Neuronal stem cell (in vitro differentiated cells): ENCODE measurements at regions not wholly inside any gene's neighbourhood (a gene's known extent, or its start where the extent isn't known, plus 50 kb on each side); places are given as distances from the start of the nearest gene placed in this dataset.

Source experiments
- DNase-seq: peaks from one replicate; pipeline ENCODE4 v3.0.0-alpha.2; 2013; ENCODE audit warnings: low spot score
- H2AFZ ChIP-seq: one replicate; pipeline ENCODE4 v1.6.1; 2013; ENCODE audit warnings: mild to moderate bottlenecking, low read length, inconsistent platforms
- H2AK5ac ChIP-seq: 2 replicates; pipeline ENCODE4 v1.6.1; 2013; ENCODE audit warnings: low read depth, mild to moderate bottlenecking, inconsistent platforms, low read length, moderate library complexity, mixed read lengths
- H2BK120ac ChIP-seq: 2 replicates; pipeline ENCODE4 v1.6.1; 2013; ENCODE audit warnings: low read depth, mild to moderate bottlenecking, inconsistent platforms, low read length, moderate library complexity, mixed read lengths
- H2BK12ac ChIP-seq: one replicate; pipeline ENCODE4 v1.6.1; 2013; ENCODE audit warnings: low read length, inconsistent platforms
- H2BK15ac ChIP-seq: 2 replicates; pipeline ENCODE4 v1.6.1; 2013; ENCODE audit warnings: mild to moderate bottlenecking, low read length, inconsistent platforms, mixed read lengths
- H2BK5ac ChIP-seq: one replicate; pipeline ENCODE4 v1.6.1; 2013; ENCODE audit warnings: inconsistent platforms, mild to moderate bottlenecking, low read length, moderate library complexity
- H3K14ac ChIP-seq: one replicate; pipeline ENCODE4 v1.6.1; 2013; ENCODE audit warnings: low read length, inconsistent platforms
- H3K18ac ChIP-seq: 2 replicates; pipeline ENCODE4 v1.6.1; 2013; ENCODE audit warnings: low read length, inconsistent platforms
- H3K23ac ChIP-seq: 2 replicates; pipeline ENCODE4 v1.6.1; 2013; ENCODE audit warnings: low read depth, mild to moderate bottlenecking, mixed read lengths, low read length, inconsistent platforms; ENCODE audit not compliant: poor library complexity
- H3K27ac ChIP-seq: replicated peaks from 3 replicates; pipeline ENCODE4 v1.5.1; 2013; ENCODE audit warnings: low read length, inconsistent platforms
- H3K27me3 ChIP-seq, 3 experiments: 2 replicates each; pipeline ENCODE4 v1.6.1; 2013; ENCODE audit warnings: low read length in 3 of 3, mild to moderate bottlenecking in 2 of 3, inconsistent platforms in 1 of 3, low read depth in 1 of 3, mixed read lengths in 1 of 3, moderate library complexity in 1 of 3; ENCODE audit not compliant: control insufficient read depth in 3 of 3, insufficient read depth in 3 of 3
- H3K36me3 ChIP-seq, 2 donors: replicated peaks in 1 of 2; 2 replicates each; pipeline ENCODE4 v1.6.1; 2013; ENCODE audit warnings: low read length in 2 of 2; ENCODE audit not compliant: control insufficient read depth in 2 of 2, insufficient read depth in 2 of 2
- H3K4ac ChIP-seq: 2 replicates; pipeline ENCODE4 v1.6.1; 2013; ENCODE audit warnings: inconsistent platforms, mild to moderate bottlenecking, low read length, moderate library complexity
- H3K4me1 ChIP-seq, 2 donors: 1 replicate in 1 of 2; 2 replicates in 1 of 2; pipeline ENCODE4 v1.6.1; 2013; ENCODE audit warnings: low read length in 2 of 2, low read depth in 1 of 2; ENCODE audit not compliant: control insufficient read depth in 2 of 2, insufficient read depth in 1 of 2
- H3K4me2 ChIP-seq: one replicate; pipeline ENCODE4 v1.6.1; 2013; ENCODE audit warnings: mild to moderate bottlenecking, low read length, inconsistent platforms; ENCODE audit not compliant: insufficient read depth, poor library complexity, severe bottlenecking
- H3K4me3 ChIP-seq, 2 donors: 2 replicates each; pipeline ENCODE4 v1.5.1; 2013; ENCODE audit warnings: low read length in 2 of 2, mild to moderate bottlenecking in 2 of 2, inconsistent platforms in 1 of 2, moderate library complexity in 1 of 2
- H3K79me1 ChIP-seq: one replicate; pipeline ENCODE4 v1.6.1; 2013; ENCODE audit warnings: low read depth, mild to moderate bottlenecking, inconsistent platforms, low read length, moderate library complexity
- H3K9ac ChIP-seq: one replicate; pipeline ENCODE4 v1.6.1; 2013; ENCODE audit warnings: mild to moderate bottlenecking, low read depth, low read length, inconsistent platforms; ENCODE audit not compliant: poor library complexity
- H3K9me3 ChIP-seq, 2 donors: replicated peaks in 1 of 2; 2 replicates each; pipeline versions ENCODE3 to v1.6.1; 2013; ENCODE audit warnings: low read length in 2 of 2, mild to moderate bottlenecking in 2 of 2, inconsistent platforms in 1 of 2, low read depth in 1 of 2, mixed read lengths in 1 of 2, moderate library complexity in 1 of 2; ENCODE audit not compliant: control insufficient read depth in 2 of 2, insufficient read depth in 1 of 2
- H4K8ac ChIP-seq: one replicate; pipeline ENCODE4 v1.6.1; 2013; ENCODE audit warnings: low read depth, mild to moderate bottlenecking, inconsistent platforms, low read length, moderate library complexity
- H4K91ac ChIP-seq: one replicate; pipeline ENCODE4 v1.6.1; 2013; ENCODE audit warnings: low read length, low read depth, mild to moderate bottlenecking, inconsistent platforms; ENCODE audit not compliant: poor library complexity
- WGBS, 2 donors: extraction: QIAGEN DNeasy Blood & Tissue Kit; methylation state at CpG; one replicate each; pipeline ENCODE4 v1.1.7; 2013; ENCODE audit warnings: missing lambda C conversion rate in 2 of 2, mixed read lengths in 1 of 2; ENCODE audit not compliant: insufficient read length in 2 of 2, insufficient replicate concordance in 1 of 2; ENCODE audit errors: extremely low coverage in 2 of 2; 5-methylcytosine and 5-hydroxymethylcytosine counted together

- Histone ChIP-seq H3K4me3 (no peak overlapping the region), H3K4me2 (no peak overlapping the region), H3K14ac (no peak overlapping the region), H2BK15ac (no peak overlapping the region), H3K27ac (no peak overlapping the region), H3K23ac (no peak overlapping the region), H3K4ac (no peak overlapping the region), H2AFZ (no peak overlapping the region), H4K8ac (no peak overlapping the region), H3K27me3 (no peaks in the 10 kb centered on the region), H2AK5ac (no peak overlapping the region), H3K4me1 (no peaks in the 10 kb centered on the region), H3K9me3 (no peaks in the 10 kb centered on the region), H2BK120ac (no peak overlapping the region), H3K36me3 (no peaks in the 10 kb centered on the region), H3K18ac (no peak overlapping the region), H2BK12ac (no peak overlapping the region), H3K79me1 (no peaks in the 10 kb centered on the region), H3K9ac (no peak overlapping the region), H4K91ac (no peak overlapping the region), H2BK5ac (no peak overlapping the region)
- WGBS, 2 donors, result no CpG with 5 or more reads among the region's 6 CpGs
- DNase-seq, result no peak
Measured at GRCh38 chr2:137834760-137835379, 129.4 kb upstream of the HNMT start.

- H3K23ac ChIP-seq, result no peak overlapping the region
- no peak overlapping the region for H2BK15ac ChIP-seq
- no peak overlapping the region for H3K14ac ChIP-seq
- H3K27me3 ChIP-seq, result no peaks in the 10 kb centered on the region
- H3K9ac ChIP-seq, result no peak overlapping the region
- no peak overlapping the region for H3K18ac ChIP-seq
- DNase-seq, result no peak
- no peaks in the 10 kb centered on the region for H3K4me1 ChIP-seq
- no peak overlapping the region for H3K27ac ChIP-seq
- no peak overlapping the region for H3K4me2 ChIP-seq
- H4K8ac ChIP-seq, result no peak overlapping the region
- H3K4ac ChIP-seq, result no peak overlapping the region
- H4K91ac ChIP-seq, result no peak overlapping the region
- H2AK5ac ChIP-seq, result no peak overlapping the region
- H3K9me3 ChIP-seq, result no peaks in the 10 kb centered on the region
- H2BK5ac ChIP-seq, result no peak overlapping the region
- no peak overlapping the region for H3K4me3 ChIP-seq
- H2AFZ ChIP-seq, result no peak overlapping the region
- no peak overlapping the region for H2BK12ac ChIP-seq
- no peaks in the 10 kb centered on the region for H3K36me3 ChIP-seq
- no CpG with 5 or more reads among the region's 3 CpGs for WGBS, 2 donors
- H3K79me1 ChIP-seq, result no peaks in the 10 kb centered on the region
- H2BK120ac ChIP-seq, result no peak overlapping the region
Measured at GRCh38 chr2:137836671-137837070, 127.6 kb upstream of the HNMT start.

- Histone ChIP-seq H3K9ac (no peak overlapping the region), H3K4me1 (no peaks in the 10 kb centered on the region), H4K8ac (no peak overlapping the region), H3K4me2 (no peak overlapping the region), H2AK5ac (no peak overlapping the region), H3K23ac (no peak overlapping the region), H2BK120ac (no peak overlapping the region), H3K18ac (no peak overlapping the region), H3K9me3 (no peaks in the 10 kb centered on the region), H2AFZ (no peak overlapping the region), H2BK5ac (no peak overlapping the region), H3K4ac (no peak overlapping the region), H3K27ac (no peak overlapping the region), H3K14ac (no peak overlapping the region), H3K27me3 (no peaks in the 10 kb centered on the region), H4K91ac (no peak overlapping the region), H2BK12ac (no peak overlapping the region), H3K4me3 (no peak overlapping the region), H2BK15ac (no peak overlapping the region), H3K79me1 (no peaks in the 10 kb centered on the region), H3K36me3 (no peaks in the 10 kb centered on the region)
- no peak for DNase-seq
- WGBS, 2 donors, result no CpG with 5 or more reads among the region's 4 CpGs
Measured at GRCh38 chr2:137837830-137838229, 126.4 kb upstream of the HNMT start.

- H4K91ac ChIP-seq, result no peak overlapping the region
- no peaks in the 10 kb centered on the region for H3K27me3 ChIP-seq
- no peak overlapping the region for H3K4me2 ChIP-seq
- no peak overlapping the region for H2AFZ ChIP-seq
- H2BK5ac ChIP-seq, result no peak overlapping the region
- H3K14ac ChIP-seq, result no peak overlapping the region
- H3K9me3 ChIP-seq, result no peaks in the 10 kb centered on the region
- H2BK12ac ChIP-seq, result no peak overlapping the region
- no peaks in the 10 kb centered on the region for H3K79me1 ChIP-seq
- H4K8ac ChIP-seq, result no peak overlapping the region
- no peak overlapping the region for H3K27ac ChIP-seq
- H3K23ac ChIP-seq, result no peak overlapping the region
- no peak overlapping the region for H3K9ac ChIP-seq
- no peak overlapping the region for H2BK15ac ChIP-seq
- no peak overlapping the region for H3K4ac ChIP-seq
- 100% methylated on average over 1 of the region's 8 CpGs; no CpG with 5 or more reads in 1 of the 2 donors for WGBS, 2 donors
- no peaks in the 10 kb centered on the region for H3K36me3 ChIP-seq
- H3K18ac ChIP-seq, result no peak overlapping the region
- DNase-seq, result peak; percentile 45
- no peaks in the 10 kb centered on the region for H3K4me1 ChIP-seq
- no peak overlapping the region for H3K4me3 ChIP-seq
- no peak overlapping the region for H2AK5ac ChIP-seq
- H2BK120ac ChIP-seq, result no peak overlapping the region
Measured at GRCh38 chr2:137838255-137839092, 125.8 kb upstream of the HNMT start.
